HFF-Myc (cell line): ENCODE measurements at regions not wholly inside any gene's neighbourhood (a gene's known extent, or its start where the extent isn't known, plus 50 kb on each side); places are given as distances from the start of the nearest gene placed in this dataset.
"Not testable (repeated sequence)": the region's sequence is repeated elsewhere in the genome, so short reads cannot be mapped to it uniquely, and the experiment has no call there.

Experiments used
- DNase-seq: peaks from one replicate; pipeline ENCODE4 v3.0.0-alpha.2; 2011; ENCODE audit warnings: low read depth; ENCODE audit errors: extremely low read depth
- H3K4me3 ChIP-seq: replicated peaks from 2 replicates; pipeline ENCODE4 v1.5.1; 2011; ENCODE audit warnings: low read depth, mild to moderate bottlenecking, control low read depth, low read length
- CTCF ChIP-seq: IDR thresholded peaks from 2 replicates; pipeline ENCODE4 v1.5.1; 2012; ENCODE audit warnings: mild to moderate bottlenecking, low read depth, low read length, control low read depth; ENCODE audit errors: missing control alignments

- no peak for TF ChIP-seq CTCF
- no peak for DNase-seq
- H3K4me3 ChIP-seq, result no peak overlapping the region
Observed at GRCh38 chr9:31304576-31304975, 1079.9 kb upstream of the ACO1 start.

GRCh38 chr9:31314241-31314640, 1070.2 kb upstream of the ACO1 start:
- no peak for TF ChIP-seq CTCF
- no peak overlapping the region for H3K4me3 ChIP-seq
- no peak for DNase-seq

GRCh38 chr9:31320494-31320893, 1063.9 kb upstream of the ACO1 start:
- H3K4me3 ChIP-seq, result no peak overlapping the region
- TF ChIP-seq CTCF, result no peak
- DNase-seq, result no peak

GRCh38 chr9:31321256-31321655, 1063.2 kb upstream of the ACO1 start:
- no peak for TF ChIP-seq CTCF
- H3K4me3 ChIP-seq, result no peak overlapping the region
- DNase-seq, result no peak

- no peak overlapping the region for H3K4me3 ChIP-seq
- TF ChIP-seq CTCF, result no peak
- DNase-seq, result no peak
Observed at GRCh38 chr9:31321686-31322085, 1062.8 kb upstream of the ACO1 start.

GRCh38 chr9:31323726-31324444, 1060.6 kb upstream of the ACO1 start:
- TF ChIP-seq CTCF, result no peak
- no peak for DNase-seq
- no peak overlapping the region for H3K4me3 ChIP-seq

- DNase-seq, result no peak
- no peak for TF ChIP-seq CTCF
- H3K4me3 ChIP-seq, result no peak overlapping the region
Observed at GRCh38 chr9:31325778-31326177, 1058.7 kb upstream of the ACO1 start.

GRCh38 chr9:31326883-31327282, 1057.6 kb upstream of the ACO1 start:
- not testable (repeated sequence) for DNase-seq

More at GRCh38 chr9:31326883-31327282, 1057.6 kb upstream of the ACO1 start:
- not testable (repeated sequence) for H3K4me3 ChIP-seq
